CD4-positive, alpha-beta T cell treated with Interleukin-6 at 100 ng/mL for 8 hours (primary cell): ENCODE measurements at regions not wholly inside any gene's neighbourhood (a gene's known extent, or its start where the extent isn't known, plus 50 kb on each side); places are given as distances from the start of the nearest gene placed in this dataset.

Source experiments
- DNase-seq: peaks from one replicate; pipeline ENCODE4 v3.0.0-alpha.2; 2020; ENCODE audit warnings: mixed read lengths, low spot score

DNA sequence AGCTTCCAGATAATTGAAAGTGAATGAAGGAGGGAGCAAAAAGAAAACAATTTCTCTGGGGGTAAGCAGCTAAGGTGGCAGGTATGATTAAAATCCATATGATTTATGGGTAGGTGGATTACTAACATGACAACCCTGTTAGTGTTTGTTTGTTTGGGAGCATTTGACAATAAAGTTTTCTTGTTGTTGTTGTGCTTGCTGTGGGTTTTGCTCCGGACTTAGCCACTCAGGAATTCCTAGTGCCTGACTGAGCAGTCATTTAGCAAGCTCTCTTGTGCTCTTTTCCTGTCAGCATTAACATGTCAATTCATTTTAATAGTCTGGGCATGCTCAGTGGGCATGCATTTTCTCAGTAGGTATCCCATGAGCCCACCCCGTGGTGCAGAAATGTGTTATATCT is 674.8 kb upstream of the ZEB2 start:
- no peak for DNase-seq

DNA sequence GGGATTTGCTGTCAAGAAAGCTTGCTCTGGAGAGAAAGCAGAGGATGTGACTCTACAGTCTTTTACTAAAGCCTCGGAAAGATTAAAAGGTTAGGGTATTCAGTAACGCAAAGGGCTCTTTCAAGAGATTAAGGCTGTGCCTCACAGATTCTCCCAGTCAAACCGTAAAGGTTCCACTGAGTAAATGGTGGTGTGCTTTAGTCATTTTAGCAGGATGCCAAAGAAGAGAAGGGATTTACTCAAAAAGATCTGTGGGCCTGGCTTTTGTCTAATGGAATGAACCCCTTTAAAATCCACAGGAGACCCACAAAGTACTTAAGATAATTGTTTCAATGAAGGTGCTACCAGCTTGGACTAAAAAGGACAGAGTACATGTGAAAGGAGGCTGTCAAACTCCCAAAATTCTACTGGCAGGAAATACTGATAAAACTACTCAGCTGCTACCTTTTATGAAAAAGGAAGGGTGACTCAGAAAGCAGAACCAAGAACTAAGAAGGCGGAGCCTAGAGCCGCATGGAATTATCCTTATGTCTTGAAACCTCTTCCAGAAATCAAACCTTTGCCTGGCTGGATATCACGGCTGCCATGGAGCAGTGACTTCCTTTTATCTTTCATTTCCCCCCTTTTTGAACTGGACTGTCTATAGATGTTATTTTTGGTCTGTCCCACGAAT is 670.2 kb upstream of the ZEB2 start:
- no peak for DNase-seq

GRCh38 chr2:145186303-145186702 is 666.4 kb upstream of the ZEB2 start:
- DNase-seq, result no peak

- DNase-seq, result no peak
These were observed 665.8 kb upstream of the ZEB2 start for GRCh38 chr2:145185696-145186095.

- DNase-seq, result no peak
These were observed 665.1 kb upstream of the ZEB2 start for GRCh38 chr2:145184741-145185651.

DNA sequence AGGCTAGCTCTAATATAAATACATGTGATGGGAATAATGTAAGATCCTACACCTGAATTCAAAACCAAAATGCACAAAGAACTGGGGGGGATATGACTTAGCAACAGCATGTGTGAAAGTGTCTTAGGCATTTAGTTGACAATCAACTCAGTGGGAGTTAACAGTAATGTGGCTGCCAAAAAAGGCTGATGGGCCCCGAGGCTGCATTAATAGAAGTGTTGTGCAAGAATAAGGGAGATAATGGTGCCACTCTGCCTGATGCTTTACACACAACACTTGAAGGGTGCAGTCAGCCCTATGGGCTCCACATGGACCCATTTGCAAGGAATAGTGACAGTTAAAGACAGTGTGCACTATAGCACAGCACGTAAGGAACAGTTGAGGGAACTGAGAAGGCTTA is 649.4 kb upstream of the ZEB2 start:
- no peak for DNase-seq

- no peak for DNase-seq
These were observed 648.2 kb upstream of the ZEB2 start for GRCh38 chr2:145168091-145168490.

DNA sequence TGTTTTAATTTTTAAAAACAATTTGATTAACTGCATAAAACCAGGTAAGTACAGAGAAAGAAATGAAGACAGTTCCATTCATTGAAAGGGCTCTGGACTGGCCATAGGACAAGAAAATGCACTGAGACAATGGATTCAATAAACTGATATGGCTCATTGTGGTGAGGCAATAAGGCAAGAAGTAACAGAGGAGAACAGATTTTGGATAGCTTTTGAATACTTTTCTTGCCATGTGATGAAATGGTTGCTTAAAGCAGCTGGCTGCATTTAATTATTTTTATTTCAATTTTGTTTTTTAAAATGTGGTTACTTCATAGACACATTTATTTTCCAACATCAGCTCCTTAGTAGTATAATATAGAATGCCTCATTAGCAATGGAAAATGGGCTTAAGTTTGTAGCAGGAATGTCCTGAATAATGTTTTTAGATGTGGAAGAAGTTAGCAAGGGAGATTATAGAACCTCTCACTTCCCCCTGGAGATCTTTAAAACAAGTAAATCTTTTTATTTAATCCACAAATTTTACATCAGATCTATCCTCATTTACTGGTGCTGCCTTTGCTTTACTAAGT is 646.9 kb upstream of the ZEB2 start:
- no peak for DNase-seq

GRCh38 chr2:145161656-145162055 is 641.7 kb upstream of the ZEB2 start:
- DNase-seq, result no peak

DNA sequence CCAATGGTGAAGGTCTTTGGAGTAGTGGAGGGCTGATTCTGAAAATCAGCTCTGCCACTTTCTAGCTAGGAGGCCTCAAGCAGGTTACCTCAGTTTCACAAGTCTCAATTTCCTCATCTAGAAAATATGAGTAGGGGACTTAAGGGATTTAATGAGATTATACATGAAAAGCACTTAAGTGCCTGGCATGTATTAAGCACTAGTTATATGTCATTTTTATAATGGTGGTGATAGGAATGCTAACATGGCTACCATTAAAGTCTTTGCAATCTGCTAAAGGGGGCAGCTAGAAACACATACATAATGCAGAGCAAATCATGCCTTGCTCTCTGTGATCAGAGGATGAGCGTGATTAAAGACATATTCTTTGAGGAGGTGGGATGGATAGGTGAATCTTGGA is 640.9 kb upstream of the ZEB2 start:
- DNase-seq, result no peak

GRCh38 chr2:145159676-145160075 is 639.8 kb upstream of the ZEB2 start:
- no peak for DNase-seq

DNA sequence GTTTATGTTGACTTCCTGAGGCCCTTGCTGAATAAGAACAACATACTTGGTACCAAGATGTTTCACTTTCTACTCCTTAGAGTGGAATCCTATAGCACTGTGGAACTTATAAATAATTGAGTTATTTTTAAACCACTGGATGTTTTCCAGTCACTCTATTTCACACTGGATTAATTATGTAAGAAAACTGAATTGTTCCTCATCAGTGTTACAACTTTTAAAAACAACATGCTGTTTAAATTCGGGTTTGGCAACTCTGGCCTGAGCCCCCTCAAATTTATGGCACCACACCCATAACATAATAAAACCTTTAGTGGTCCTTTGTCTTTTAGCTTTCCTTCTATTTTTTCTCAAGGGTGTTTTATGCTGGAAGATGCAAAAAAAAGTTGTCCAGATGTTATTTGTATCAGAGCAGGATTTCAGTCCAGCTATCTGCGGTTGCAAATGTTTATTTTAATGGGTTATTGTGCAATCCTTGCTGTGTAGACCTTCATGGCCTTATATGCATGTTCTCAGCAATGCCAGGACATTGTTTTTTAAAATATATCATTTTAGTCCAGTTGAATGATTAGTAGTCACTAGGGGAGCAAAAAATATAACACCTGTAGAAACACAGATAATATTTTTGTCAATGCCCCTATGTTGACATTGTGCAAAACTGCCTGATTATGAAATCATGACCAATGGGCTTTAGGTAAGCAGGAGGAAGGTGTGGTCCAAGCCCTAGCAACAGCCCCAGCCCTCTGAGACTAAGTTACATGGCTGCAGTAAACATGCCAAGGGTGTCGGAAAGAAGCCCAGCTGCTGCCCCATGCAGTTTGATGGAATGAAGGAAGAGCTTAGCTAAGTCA is 638.0 kb upstream of the ZEB2 start:
- DNase-seq, result no peak

- no peak for DNase-seq
These were observed 637.2 kb upstream of the ZEB2 start for GRCh38 chr2:145157036-145157675.

GRCh38 chr2:145156199-145156598 is 636.3 kb upstream of the ZEB2 start:
- DNase-seq, result no peak

GRCh38 chr2:145155196-145155595 is 635.3 kb upstream of the ZEB2 start:
- DNase-seq, result no peak

- no peak for DNase-seq
These were observed 634.8 kb upstream of the ZEB2 start for GRCh38 chr2:145154731-145155130.

DNA sequence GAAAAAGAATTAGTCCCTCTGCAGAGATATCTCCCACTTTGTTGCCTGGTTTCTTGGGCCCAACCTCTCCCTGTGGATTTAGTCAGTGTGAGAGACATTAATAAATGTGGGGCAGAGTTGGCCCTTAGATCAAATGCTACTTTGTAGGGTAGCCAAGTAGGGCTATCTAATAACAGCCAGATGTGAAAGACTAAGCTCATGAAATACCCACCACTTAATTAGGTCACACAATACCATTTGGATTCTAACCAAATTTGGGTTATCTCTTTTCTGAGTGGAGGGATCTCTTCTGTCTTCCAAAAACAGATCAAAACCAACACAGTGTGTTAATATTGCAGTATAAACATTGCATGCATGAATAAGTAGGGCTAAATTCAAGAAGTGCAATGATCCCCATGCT is 626.8 kb upstream of the ZEB2 start:
- DNase-seq, result no peak

- no peak for DNase-seq
These were observed 624.3 kb upstream of the ZEB2 start for GRCh38 chr2:145144131-145144728.

- no peak for DNase-seq
These were observed 622.1 kb upstream of the ZEB2 start for GRCh38 chr2:145141981-145142380.

- DNase-seq, result no peak
These were observed 620.7 kb upstream of the ZEB2 start for GRCh38 chr2:145140658-145141057.

GRCh38 chr2:145138626-145139025 is 618.7 kb upstream of the ZEB2 start:
- no peak for DNase-seq
